NCI-H748 (cell line): ENCODE measurements at regions not wholly inside any gene's neighbourhood (a gene's known extent, or its start where the extent isn't known, plus 50 kb on each side); places are given as distances from the start of the nearest gene placed in this dataset.
A peak's percentile ranks its signal among the peaks of the same experiment; 100 is the strongest.

Experiments used
- DNase-seq: peaks from one replicate; lab custom pipeline; 2025; ENCODE audit not compliant: unreplicated experiment; lab: John Stamatoyannopoulos, UW

- peak; percentile 65 for DNase-seq
Measured at GRCh38 chr1:81032374-81032773, 768.4 kb upstream of the ADGRL2 start.

DNA sequence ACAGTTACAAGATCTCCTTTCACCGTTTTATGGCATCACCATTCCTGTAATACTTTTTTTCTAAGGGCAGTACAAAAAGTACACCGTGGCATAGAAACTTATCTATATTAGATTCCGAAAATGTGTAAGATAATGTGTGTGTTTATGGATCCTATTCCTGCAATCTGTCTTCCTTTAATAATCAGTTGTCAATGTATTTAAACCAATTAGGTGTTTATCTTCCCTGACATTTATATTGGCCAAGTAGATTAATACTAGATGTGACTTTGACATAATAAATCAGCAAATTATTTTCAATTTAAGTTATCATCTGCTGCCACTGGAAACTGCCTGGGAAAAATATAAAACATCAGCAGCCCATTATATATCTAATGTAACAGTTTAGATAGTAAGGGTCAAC, 770.3 kb upstream of the ADGRL2 start:
- no peak for DNase-seq

- DNase-seq: no peak
Measured at GRCh38 chr1:81029266-81029665, 771.5 kb upstream of the ADGRL2 start.

- no peak for DNase-seq
Measured at GRCh38 chr1:81023187-81023724, 777.5 kb upstream of the ADGRL2 start.

DNA sequence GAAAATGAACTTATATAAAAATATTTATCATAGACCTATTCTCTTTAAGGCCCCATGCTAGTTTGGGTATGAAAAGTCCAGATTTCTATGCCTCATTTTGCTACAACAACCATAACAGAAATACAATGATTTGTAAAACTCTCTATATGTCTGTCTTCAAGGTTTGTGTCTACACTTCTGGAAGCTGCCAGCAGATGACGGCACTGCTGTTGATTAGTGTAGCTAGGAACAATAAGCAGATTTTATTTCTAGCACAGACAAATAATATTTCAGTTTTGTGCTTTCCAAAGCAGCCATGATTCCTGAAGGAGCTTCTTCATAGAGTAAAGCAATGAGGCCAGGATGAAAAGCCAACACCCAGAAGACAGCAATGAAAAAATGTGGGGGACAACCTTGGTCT, 779.6 kb upstream of the ADGRL2 start:
- DNase-seq: no peak

GRCh38 chr1:81020506-81020905, 780.2 kb upstream of the ADGRL2 start:
- no peak for DNase-seq

DNA sequence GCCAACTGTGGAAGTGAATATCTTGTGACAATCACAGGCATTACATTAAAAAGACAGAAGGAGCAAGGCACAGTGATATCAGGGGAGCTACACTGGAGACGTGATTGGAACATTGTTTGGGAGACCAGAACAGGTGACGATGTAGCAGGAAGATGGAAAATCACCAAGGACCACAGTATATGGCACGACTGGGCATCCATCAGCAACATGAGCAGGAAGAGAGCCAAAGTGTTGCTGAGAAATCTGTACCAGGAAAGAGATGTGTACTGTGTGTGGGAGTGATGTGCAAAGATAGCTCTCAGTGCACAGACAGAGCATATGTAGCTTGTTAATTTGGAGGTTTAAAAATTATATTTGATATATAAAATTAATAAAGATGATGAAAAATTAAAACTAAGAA, 790.6 kb upstream of the ADGRL2 start:
- DNase-seq: no peak

- no peak for DNase-seq
Measured at GRCh38 chr1:81008293-81008692, 792.4 kb upstream of the ADGRL2 start.

GRCh38 chr1:81007024-81007423, 793.7 kb upstream of the ADGRL2 start:
- DNase-seq: no peak

GRCh38 chr1:81006502-81006901, 794.2 kb upstream of the ADGRL2 start:
- DNase-seq: no peak

GRCh38 chr1:81004011-81004410, 796.7 kb upstream of the ADGRL2 start:
- DNase-seq: no peak

DNA sequence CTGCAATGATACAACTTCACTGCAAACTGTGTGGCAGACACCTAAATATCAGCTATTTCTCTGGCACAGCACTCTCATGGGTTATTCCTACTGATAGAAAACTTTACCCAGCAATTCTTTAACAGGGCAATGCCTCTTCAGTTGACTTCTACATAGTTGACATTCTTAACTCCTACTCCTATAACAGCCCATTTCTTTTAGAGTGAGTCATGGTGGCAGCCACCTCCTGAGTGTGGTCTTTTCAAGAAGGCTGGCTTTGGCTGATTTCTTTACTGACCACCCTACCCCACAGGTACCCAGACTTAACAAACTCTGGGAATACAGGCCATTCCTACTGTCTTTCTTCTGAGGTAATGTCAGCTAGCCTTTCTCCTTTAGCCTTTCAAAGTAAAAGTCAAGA, 805.8 kb upstream of the ADGRL2 start:
- DNase-seq: no peak

GRCh38 chr1:80994038-80994437, 806.7 kb upstream of the ADGRL2 start:
- DNase-seq: no peak

- DNase-seq: no peak
Measured at GRCh38 chr1:80993154-80993980, 807.4 kb upstream of the ADGRL2 start.

GRCh38 chr1:80989455-80989854, 811.3 kb upstream of the ADGRL2 start:
- DNase-seq: no peak

- DNase-seq: peak; percentile 25
Measured at GRCh38 chr1:80988926-80989325, 811.8 kb upstream of the ADGRL2 start.

DNA sequence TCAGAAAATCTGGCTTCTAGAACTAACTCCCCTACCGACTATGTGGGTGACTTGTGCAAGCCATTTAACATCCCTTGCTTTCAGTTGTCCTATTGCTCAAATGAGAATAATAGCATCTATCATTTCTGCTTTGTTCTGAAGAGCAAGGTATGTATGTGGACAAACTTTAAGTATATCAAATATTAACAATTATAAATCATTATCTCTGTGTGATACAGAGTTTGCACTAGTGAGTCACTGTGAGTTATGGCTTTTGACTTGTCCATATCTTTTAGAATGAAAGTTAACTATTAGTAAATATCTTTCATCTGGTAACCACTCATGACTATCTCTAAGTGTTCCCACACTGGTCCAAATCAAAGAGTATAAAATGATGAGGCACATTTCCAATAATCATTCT, 812.9 kb upstream of the ADGRL2 start:
- DNase-seq: no peak

- DNase-seq: no peak
Measured at GRCh38 chr1:80987106-80987505, 813.6 kb upstream of the ADGRL2 start.

GRCh38 chr1:80982831-80983230, 817.9 kb upstream of the ADGRL2 start:
- DNase-seq: peak; percentile 25

GRCh38 chr1:80973101-80973500, 827.6 kb upstream of the ADGRL2 start:
- DNase-seq: no peak

GRCh38 chr1:80966266-80966665, 834.5 kb upstream of the ADGRL2 start:
- DNase-seq: no peak

DNA sequence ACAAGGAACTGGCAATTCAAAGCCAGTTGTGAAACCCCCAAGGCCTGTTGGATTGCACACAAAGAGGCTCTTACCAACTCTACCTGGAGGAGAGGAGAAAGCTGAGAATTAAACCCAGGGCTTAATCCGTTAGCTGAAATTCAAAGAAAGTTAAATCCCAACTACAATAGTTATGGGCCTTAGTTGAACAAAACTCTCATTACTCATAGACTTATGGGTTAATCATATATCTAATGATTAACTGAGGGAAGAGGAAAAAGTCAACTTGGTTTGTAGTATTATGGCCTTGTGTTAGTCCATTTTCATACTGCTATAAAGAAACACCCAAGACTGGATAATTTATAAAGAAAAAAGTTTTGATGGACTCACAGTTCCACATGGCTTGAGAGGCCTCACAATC, 838.2 kb upstream of the ADGRL2 start:
- DNase-seq: no peak
